ENCODE measurements at regions not wholly inside any gene's neighbourhood (a gene's known extent, or its start where the extent isn't known, plus 50 kb on each side); places are given as distances from the start of the nearest gene placed in this dataset.
"Not testable (repeated sequence)": the region's sequence is repeated elsewhere in the genome, so short reads cannot be mapped to it uniquely, and the experiment has no call there.

- CTCF ChIA-PET; DNase-seq (ENCODE audit: low spot score); POLR2A ChIA-PET (ENCODE audit: low non-redundant PET); H3K9me3 ChIP-seq (ENCODE audit: low read depth, low read length, poor library complexity, severe bottlenecking); H3K36me3 ChIP-seq (ENCODE audit: insufficient read depth, low read length, poor library complexity, severe bottlenecking); H3K4me3 ChIP-seq (ENCODE audit: low read depth, low read length, poor library complexity, severe bottlenecking); intact Hi-C loops (cut with micrococcal nuclease; ENCODE audit: unreplicated experiment); H3K27me3 ChIP-seq (replicated peaks; ENCODE audit: insufficient read depth, low read depth, low read length, poor library complexity); BruUV-seq (replicated peaks); H3K4me1 ChIP-seq (ENCODE audit: insufficient read depth, low read length, poor library complexity, severe bottlenecking); H3K27ac ChIP-seq (ENCODE audit: low read depth, low read length, poor library complexity, severe bottlenecking): not testable (repeated sequence)
These were observed 160.4 kb upstream of the ZNF658 start for GRCh38 chr9:66740136-66740535.

- H3K27ac ChIP-seq (ENCODE audit: low read depth, low read length, poor library complexity, severe bottlenecking); H3K36me3 ChIP-seq (ENCODE audit: insufficient read depth, low read length, poor library complexity, severe bottlenecking); H3K4me1 ChIP-seq (ENCODE audit: insufficient read depth, low read length, poor library complexity, severe bottlenecking); CTCF ChIA-PET; H3K27me3 ChIP-seq (replicated peaks; ENCODE audit: insufficient read depth, low read depth, low read length, poor library complexity); POLR2A ChIA-PET (ENCODE audit: low non-redundant PET); BruUV-seq (replicated peaks); H3K9me3 ChIP-seq (ENCODE audit: low read depth, low read length, poor library complexity, severe bottlenecking); intact Hi-C loops (cut with micrococcal nuclease; ENCODE audit: unreplicated experiment); DNase-seq (ENCODE audit: low spot score); H3K4me3 ChIP-seq (ENCODE audit: low read depth, low read length, poor library complexity, severe bottlenecking): not testable (repeated sequence)
These were observed 154.7 kb upstream of the ZNF658 start for GRCh38 chr9:66745846-66746245.

GRCh38 chr9:66752324-66752923 lies 148.1 kb upstream of the ZNF658 start:
- DNase-seq (ENCODE audit: low spot score); H3K27ac ChIP-seq (ENCODE audit: low read depth, low read length, poor library complexity, severe bottlenecking); POLR2A ChIA-PET (ENCODE audit: low non-redundant PET); intact Hi-C loops (cut with micrococcal nuclease; ENCODE audit: unreplicated experiment); H3K36me3 ChIP-seq (ENCODE audit: insufficient read depth, low read length, poor library complexity, severe bottlenecking); H3K4me3 ChIP-seq (ENCODE audit: low read depth, low read length, poor library complexity, severe bottlenecking); BruUV-seq (replicated peaks); H3K27me3 ChIP-seq (replicated peaks; ENCODE audit: insufficient read depth, low read depth, low read length, poor library complexity); H3K4me1 ChIP-seq (ENCODE audit: insufficient read depth, low read length, poor library complexity, severe bottlenecking); H3K9me3 ChIP-seq (ENCODE audit: low read depth, low read length, poor library complexity, severe bottlenecking); CTCF ChIA-PET: not testable (repeated sequence)

- intact Hi-C loops (cut with micrococcal nuclease; ENCODE audit: unreplicated experiment); DNase-seq (ENCODE audit: low spot score); H3K9me3 ChIP-seq (ENCODE audit: low read depth, low read length, poor library complexity, severe bottlenecking); H3K27ac ChIP-seq (ENCODE audit: low read depth, low read length, poor library complexity, severe bottlenecking); POLR2A ChIA-PET (ENCODE audit: low non-redundant PET); H3K4me1 ChIP-seq (ENCODE audit: insufficient read depth, low read length, poor library complexity, severe bottlenecking); BruUV-seq (replicated peaks); CTCF ChIA-PET; H3K36me3 ChIP-seq (ENCODE audit: insufficient read depth, low read length, poor library complexity, severe bottlenecking); H3K27me3 ChIP-seq (replicated peaks; ENCODE audit: insufficient read depth, low read depth, low read length, poor library complexity); H3K4me3 ChIP-seq (ENCODE audit: low read depth, low read length, poor library complexity, severe bottlenecking): not testable (repeated sequence)
These were observed 140.6 kb upstream of the ZNF658 start for GRCh38 chr9:66759825-66760492.

- DNase-seq (ENCODE audit: low spot score); H3K36me3 ChIP-seq (ENCODE audit: insufficient read depth, low read length, poor library complexity, severe bottlenecking); H3K4me3 ChIP-seq (ENCODE audit: low read depth, low read length, poor library complexity, severe bottlenecking); BruUV-seq (replicated peaks); POLR2A ChIA-PET (ENCODE audit: low non-redundant PET); intact Hi-C loops (cut with micrococcal nuclease; ENCODE audit: unreplicated experiment); CTCF ChIA-PET; H3K9me3 ChIP-seq (ENCODE audit: low read depth, low read length, poor library complexity, severe bottlenecking); H3K27ac ChIP-seq (ENCODE audit: low read depth, low read length, poor library complexity, severe bottlenecking); H3K27me3 ChIP-seq (replicated peaks; ENCODE audit: insufficient read depth, low read depth, low read length, poor library complexity); H3K4me1 ChIP-seq (ENCODE audit: insufficient read depth, low read length, poor library complexity, severe bottlenecking): not testable (repeated sequence)
These were observed 135.6 kb upstream of the ZNF658 start for GRCh38 chr9:66764799-66765493.

- H3K36me3 ChIP-seq (ENCODE audit: insufficient read depth, low read length, poor library complexity, severe bottlenecking); CTCF ChIA-PET; DNase-seq (ENCODE audit: low spot score); H3K27ac ChIP-seq (ENCODE audit: low read depth, low read length, poor library complexity, severe bottlenecking); H3K4me3 ChIP-seq (ENCODE audit: low read depth, low read length, poor library complexity, severe bottlenecking); POLR2A ChIA-PET (ENCODE audit: low non-redundant PET); intact Hi-C loops (cut with micrococcal nuclease; ENCODE audit: unreplicated experiment); H3K9me3 ChIP-seq (ENCODE audit: low read depth, low read length, poor library complexity, severe bottlenecking); BruUV-seq (replicated peaks); H3K27me3 ChIP-seq (replicated peaks; ENCODE audit: insufficient read depth, low read depth, low read length, poor library complexity); H3K4me1 ChIP-seq (ENCODE audit: insufficient read depth, low read length, poor library complexity, severe bottlenecking): not testable (repeated sequence)
These were observed 135.0 kb upstream of the ZNF658 start for GRCh38 chr9:66765531-66765930.

GRCh38 chr9:66771504-66771903 lies 129.0 kb upstream of the ZNF658 start:
- CTCF ChIA-PET; H3K27ac ChIP-seq (ENCODE audit: low read depth, low read length, poor library complexity, severe bottlenecking); H3K4me3 ChIP-seq (ENCODE audit: low read depth, low read length, poor library complexity, severe bottlenecking); H3K27me3 ChIP-seq (replicated peaks; ENCODE audit: insufficient read depth, low read depth, low read length, poor library complexity); H3K9me3 ChIP-seq (ENCODE audit: low read depth, low read length, poor library complexity, severe bottlenecking); H3K36me3 ChIP-seq (ENCODE audit: insufficient read depth, low read length, poor library complexity, severe bottlenecking); DNase-seq (ENCODE audit: low spot score); H3K4me1 ChIP-seq (ENCODE audit: insufficient read depth, low read length, poor library complexity, severe bottlenecking); POLR2A ChIA-PET (ENCODE audit: low non-redundant PET); intact Hi-C loops (cut with micrococcal nuclease; ENCODE audit: unreplicated experiment); BruUV-seq (replicated peaks): not testable (repeated sequence)

Measured in A673 (cell line).